Lower leg skin (tissue), 4 donors: ENCODE measurements at regions not wholly inside any gene's neighbourhood (a gene's known extent, or its start where the extent isn't known, plus 50 kb on each side); places are given as distances from the start of the nearest gene placed in this dataset.

Experiments used
- DNase-seq, 2 donors: peaks; one replicate each; pipeline ENCODE4 v3.0.0-alpha.2; 2019; ENCODE audit warnings: low spot score in 2 of 2
- H3K4me3 ChIP-seq: fragments of 200-600 bp; sonication (generic); 2 replicates; pipeline ENCODE4 v1.5.1; 2017; ENCODE audit warnings: mild to moderate bottlenecking, low read depth; ENCODE audit not compliant: poor library complexity, severe bottlenecking
- CTCF ChIP-seq, 3 donors: fragments of 450-650 bp; IDR thresholded peaks; one replicate each; pipeline ENCODE4 v1.5.1; 2016; ENCODE audit warnings: antibody characterized with exemption in 3 of 3, mild to moderate bottlenecking in 3 of 3, moderate library complexity in 2 of 3
- POLR2A ChIP-seq, 2 donors: fragments of 450-650 bp; IDR thresholded peaks; one replicate each; pipeline ENCODE4 v1.6.1; 2016 to 2017; ENCODE audit warnings: antibody characterized with exemption in 2 of 2, mild to moderate bottlenecking in 1 of 2, moderate library complexity in 1 of 2
- whole genome bisulfite sequencing, 2 donors: methylation state at CpG; one replicate each; pipeline ENCODE4 v1.1.5; 2018; 5-methylcytosine and 5-hydroxymethylcytosine counted together
- intact Hi-C: fragments of 100-400 bp; cut with DNase I; formaldehyde crosslinking; loops from one replicate; pipeline ENCODE4 v1.15.0; 2023; ENCODE audit warnings: low total_unique reads

GRCh38 chr17:72534265-72534664, 413.4 kb downstream of the SOX9 start:
- WGBS, 2 donors, result 90 to 92% methylated on average over 2 of the region's 2 CpGs
- DNase-seq, result no peak
- no peak overlapping the region for H3K4me3 ChIP-seq
- TF ChIP-seq POLR2A (IDR thresholded peaks at IDR 0.05) (no peak), CTCF (IDR thresholded peaks at IDR 0.05) (no peak)
- intact Hi-C loops, result loop anchor here (5.0 to 10.0 kb wide), 2 partner anchors 419 to 1067 kb away; no protein-coding TSS in a partner anchor

- TF ChIP-seq CTCF (IDR thresholded peaks at IDR 0.05) (no peak), POLR2A (IDR thresholded peaks at IDR 0.05) (no peak)
- DNase-seq, result no peak
- no peak overlapping the region for H3K4me3 ChIP-seq
- intact Hi-C loops, result loop anchor here (5.0 to 10.0 kb wide), 2 partner anchors 420 to 1067 kb away; no protein-coding TSS in a partner anchor
- WGBS, 2 donors, result 90 to 93% methylated on average over 3 of the region's 3 CpGs
Measured at GRCh38 chr17:72534776-72535175, 414.0 kb downstream of the SOX9 start.

- H3K4me3 ChIP-seq, result no peak overlapping the region
- intact Hi-C loops, result loop anchor here (10.0 kb wide), 1 partner anchor 421 kb away; no protein-coding TSS in a partner anchor
- TF ChIP-seq CTCF (IDR thresholded peaks at IDR 0.05) (no peak), POLR2A (IDR thresholded peaks at IDR 0.05) (no peak)
- 81 to 87% methylated on average over 4 of the region's 4 CpGs for WGBS, 2 donors
- DNase-seq, result no peak
Measured at GRCh38 chr17:72535346-72535745, 414.5 kb downstream of the SOX9 start.

- intact Hi-C loops, result loop anchor here (10.0 kb wide), 1 partner anchor 421 kb away; no protein-coding TSS in a partner anchor
- 83 to 90% methylated on average over 5 of the region's 5 CpGs for WGBS, 2 donors
- H3K4me3 ChIP-seq, result no peak overlapping the region
- no peak for DNase-seq
- TF ChIP-seq POLR2A (IDR thresholded peaks at IDR 0.05), result no peak
- no peak for TF ChIP-seq CTCF (IDR thresholded peaks at IDR 0.05)
Measured at GRCh38 chr17:72535779-72536178, 415.0 kb downstream of the SOX9 start.

- intact Hi-C loops, result loop anchor here (10.0 kb wide), 1 partner anchor 422 kb away; no protein-coding TSS in a partner anchor
- WGBS, 2 donors, result 88 to 92% methylated on average over 9 of the region's 9 CpGs
- TF ChIP-seq POLR2A (IDR thresholded peaks at IDR 0.05) (no peak), CTCF (IDR thresholded peaks at IDR 0.05) (no peak)
- no peak for DNase-seq
- no peak overlapping the region for H3K4me3 ChIP-seq
Measured at GRCh38 chr17:72536788-72537187, 416.0 kb downstream of the SOX9 start.

- no peak for TF ChIP-seq CTCF (IDR thresholded peaks at IDR 0.05)
- TF ChIP-seq POLR2A (IDR thresholded peaks at IDR 0.05), result no peak
- intact Hi-C loops, result loop anchor here (10.0 kb wide), 1 partner anchor 424 kb away; no protein-coding TSS in a partner anchor
- no peak for DNase-seq
- no peak overlapping the region for H3K4me3 ChIP-seq
- 91 to 93% methylated on average over 5 of the region's 5 CpGs for WGBS, 2 donors
Measured at GRCh38 chr17:72538443-72538842, 417.6 kb downstream of the SOX9 start.
